ENCODE measurements at regions not wholly inside any gene's neighbourhood (a gene's known extent, or its start where the extent isn't known, plus 50 kb on each side); places are given as distances from the start of the nearest gene placed in this dataset.

GRCh38 chr2:790634-791245 lies 113.5 kb upstream of the TMEM18 start:
- Histone ChIP-seq H2BK5ac (ENCODE audit: low read depth, low read length) (no peak overlapping the region), H2AFZ (ENCODE audit: low read length) (no peak overlapping the region), H3K9me3 (ENCODE audit: insufficient read depth in 2 of 2, low read depth in 1 of 2, low read length in 1 of 2) (peaks cover 12% of the 10 kb centered on the region in 2 experiments; a peak in 3 of 4 replicates), H3K79me2 (ENCODE audit: control insufficient read depth in 1 of 2, insufficient read depth in 2 of 2, low read length in 2 of 2) (no peaks in the 10 kb centered on the region), H2BK12ac (ENCODE audit: low read depth, low read length) (no peak overlapping the region), H3K14ac (ENCODE audit: insufficient read length) (no peak overlapping the region), H2BK120ac (replicated peaks; ENCODE audit: low read depth, low read length) (no peak overlapping the region), H3K79me1 (ENCODE audit: low read depth, low read length) (no peaks in the 10 kb centered on the region), H3K27me3 (replicated peaks in 1 of 4; ENCODE audit: control insufficient read depth in 3 of 4, extremely low read depth in 1 of 4, insufficient read depth in 3 of 4, low read length in 3 of 4) (peaks cover 0 to 6% (median 0%) of the 10 kb centered on the region in 4 experiments; a peak in 2 of 7 replicates), H4K91ac (replicated peaks; ENCODE audit: insufficient read length, low read length) (no peak overlapping the region), H3K4me3 (ENCODE audit: extremely low read depth in 1 of 4, insufficient read depth in 2 of 4, low read depth in 3 of 4, low read length in 4 of 4) (no peak overlapping the region), H3K27ac (ENCODE audit: low read depth, low read length) (no peak overlapping the region), H2AK5ac (ENCODE audit: low read depth, low read length) (no peak overlapping the region), H4K8ac (ENCODE audit: extremely low read depth, insufficient read depth, low read length) (no peak overlapping the region), H4K20me1 (replicated peaks in 1 of 2; ENCODE audit: control insufficient read depth in 1 of 2, insufficient read depth in 2 of 2, low read length in 2 of 2) (no peaks in the 10 kb centered on the region), H3K56ac (replicated peaks; ENCODE audit: insufficient read length, low read depth, low read length) (no peak overlapping the region), H3K23me2 (ENCODE audit: low read depth, low read length) (no peaks in the 10 kb centered on the region), H3K4me2 (ENCODE audit: insufficient read depth in 1 of 2, low read depth in 2 of 2, low read length in 2 of 2) (no peak overlapping the region), H3K18ac (ENCODE audit: extremely low read depth, low read length) (no peak overlapping the region), H3K4ac (replicated peaks; ENCODE audit: insufficient read length, low read depth, low read length) (no peak overlapping the region), H2BK15ac (ENCODE audit: low read length) (no peak overlapping the region), H4K5ac (ENCODE audit: insufficient read length, low read depth, low read length) (no peak overlapping the region), H3K23ac (ENCODE audit: insufficient read length) (no peak overlapping the region), H3K9ac (replicated peaks in 1 of 4; ENCODE audit: extremely low read depth in 1 of 4, low read depth in 3 of 4, low read length in 3 of 4) (no peak overlapping the region), H3K36me3 (ENCODE audit: control insufficient read depth in 2 of 4, insufficient read depth in 4 of 4, low read length in 3 of 4) (no peaks in the 10 kb centered on the region), H2BK20ac (ENCODE audit: low read length) (no peak overlapping the region), H3K4me1 (replicated peaks in 1 of 4; ENCODE audit: control insufficient read depth in 3 of 4, insufficient read depth in 4 of 4, low read length in 3 of 4) (peaks cover 0 to 3% (median 0%) of the 10 kb centered on the region in 4 experiments; a peak in 1 of 7 replicates)
- FAIRE-seq (no peak), DNase-seq (ENCODE audit: low read depth in 1 of 2, low spot score in 2 of 2) (no peak)
- 88% methylated on average over 7 of the region's 7 CpGs; no CpG with 5 or more reads in 1 of the 2 experiments for WGBS, 2 experiments (ENCODE audit: extremely low coverage in 1 of 2, insufficient coverage in 1 of 2, insufficient read length in 1 of 2, insufficient replicate concordance in 2 of 2, low coverage in 1 of 2, low lambda C conversion rate in 2 of 2, missing lambda C conversion rate in 1 of 2)
- CTCF ChIA-PET (ENCODE audit: partially characterized antibody), result interaction anchor here (2.2 kb wide), 1 partner anchor 75 kb away, joined by 11 read pairs; no protein-coding TSS in a partner anchor
- POLR2A ChIA-PET (ENCODE audit: partially characterized antibody), result interaction anchor here (0.5 to 1.7 kb wide), 2 partner anchors 113 to 862 kb away, joined by 3 to 4 read pairs; no protein-coding TSS in a partner anchor
- TF ChIP-seq ATF2 (IDR thresholded peaks at IDR 0.05; ENCODE audit: low read length) (no peak), POLR2AphosphoS5 (IDR thresholded peaks at IDR 0.05; ENCODE audit: low read depth, low read length) (no peak), NANOG (IDR thresholded peaks at IDR 0.05; ENCODE audit: insufficient read depth, low read depth, low read length, poor library complexity, severe bottlenecking) (no peak), ASH2L (IDR thresholded peaks at IDR 0.05; ENCODE audit: low read length) (no peak)
